ENCODE measurements at regions not wholly inside any gene's neighbourhood (a gene's known extent, or its start where the extent isn't known, plus 50 kb on each side); places are given as distances from the start of the nearest gene placed in this dataset.

GRCh38 chr5:34599471-34600117, 56.5 kb upstream of the RAI14 start:
- Histone ChIP-seq H3K9me3 (no peaks in the 10 kb centered on the region), H3K27me3 (no peaks in the 10 kb centered on the region), H3K27ac (no peak overlapping the region), H3K36me3 (no peaks in the 10 kb centered on the region), H3K4me1 (no peaks in the 10 kb centered on the region), H3K4me3 (no peak overlapping the region)
- DNase-seq, result no peak
- intact Hi-C loops (cut with DNase I), result no loop called here
- TF ChIP-seq, protein P1, sequence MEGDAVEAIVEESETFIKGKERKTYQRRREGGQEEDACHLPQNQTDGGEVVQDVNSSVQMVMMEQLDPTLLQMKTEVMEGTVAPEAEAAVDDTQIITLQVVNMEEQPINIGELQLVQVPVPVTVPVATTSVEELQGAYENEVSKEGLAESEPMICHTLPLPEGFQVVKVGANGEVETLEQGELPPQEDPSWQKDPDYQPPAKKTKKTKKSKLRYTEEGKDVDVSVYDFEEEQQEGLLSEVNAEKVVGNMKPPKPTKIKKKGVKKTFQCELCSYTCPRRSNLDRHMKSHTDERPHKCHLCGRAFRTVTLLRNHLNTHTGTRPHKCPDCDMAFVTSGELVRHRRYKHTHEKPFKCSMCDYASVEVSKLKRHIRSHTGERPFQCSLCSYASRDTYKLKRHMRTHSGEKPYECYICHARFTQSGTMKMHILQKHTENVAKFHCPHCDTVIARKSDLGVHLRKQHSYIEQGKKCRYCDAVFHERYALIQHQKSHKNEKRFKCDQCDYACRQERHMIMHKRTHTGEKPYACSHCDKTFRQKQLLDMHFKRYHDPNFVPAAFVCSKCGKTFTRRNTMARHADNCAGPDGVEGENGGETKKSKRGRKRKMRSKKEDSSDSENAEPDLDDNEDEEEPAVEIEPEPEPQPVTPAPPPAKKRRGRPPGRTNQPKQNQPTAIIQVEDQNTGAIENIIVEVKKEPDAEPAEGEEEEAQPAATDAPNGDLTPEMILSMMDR (IDR thresholded peaks at IDR 0.05), result no peak
- 86 to 88% methylated on average over 4 of the region's 4 CpGs for WGBS, 2 donors
- no peak for ATAC-seq
- FAIRE-seq, result no peak

DNA sequence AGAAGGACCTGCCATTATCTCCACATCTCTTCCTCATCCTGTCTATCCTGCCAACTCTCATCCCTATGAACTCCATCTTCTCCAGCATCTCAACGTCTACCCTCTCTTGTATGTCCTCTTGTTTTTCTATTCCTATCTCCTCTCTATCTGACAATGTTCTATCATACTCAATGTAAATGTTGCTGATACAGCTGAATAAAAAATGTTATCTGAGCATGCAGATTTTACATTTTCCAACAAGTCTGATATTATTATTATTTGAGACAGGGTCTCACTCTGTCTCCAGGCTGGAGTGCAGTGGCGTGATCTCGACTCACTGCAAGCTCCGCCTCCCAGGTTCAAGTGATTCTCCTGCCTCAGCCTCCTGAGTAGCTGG, 56.0 kb upstream of the RAI14 start:
- intact Hi-C loops (cut with DNase I), result no loop called here

DNA sequence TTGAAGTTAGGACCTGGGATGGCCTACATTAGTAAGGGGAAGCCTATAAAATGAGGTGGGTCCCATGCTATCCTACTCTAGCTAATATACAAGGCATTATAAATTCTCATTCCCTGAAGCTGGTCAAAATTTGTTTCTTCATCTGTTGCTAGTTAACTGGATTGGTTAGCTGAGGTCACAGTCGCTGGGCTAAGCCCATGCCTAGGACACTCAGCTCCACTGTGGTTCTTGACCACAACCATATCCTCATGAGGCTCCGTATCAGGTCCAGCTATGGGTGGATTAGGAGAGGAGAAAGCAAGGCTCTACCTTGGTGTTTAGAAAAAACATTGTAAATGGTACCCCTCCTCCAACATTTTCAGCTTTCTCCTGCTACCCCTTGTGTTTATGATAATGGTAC, 52.8 kb upstream of the RAI14 start:
- TF ChIP-seq, protein P1 (IDR thresholded peaks at IDR 0.05), result no peak
- intact Hi-C loops (cut with DNase I), result no loop called here
- no peaks in the 10 kb centered on the region for H3K27me3 ChIP-seq
- 86 to 92% methylated on average over 2 of the region's 2 CpGs for WGBS, 2 donors
- H3K36me3 ChIP-seq, result no peaks in the 10 kb centered on the region
- no peaks in the 10 kb centered on the region for H3K9me3 ChIP-seq
- DNase-seq (no peak), ATAC-seq (no peak), FAIRE-seq (no peak)
- no peak overlapping the region for H3K27ac ChIP-seq
- H3K4me1 ChIP-seq, result no peaks in the 10 kb centered on the region
- no peak overlapping the region for H3K4me3 ChIP-seq

More for the DNA sequence above, 56.0 kb upstream of the RAI14 start:
- no peak for DNase-seq
- no peaks in the 10 kb centered on the region for H3K4me1 ChIP-seq
- H3K9me3 ChIP-seq, result no peaks in the 10 kb centered on the region
- TF ChIP-seq, protein P1 (IDR thresholded peaks at IDR 0.05), result no peak
- FAIRE-seq, result no peak
- H3K27me3 ChIP-seq, result no peaks in the 10 kb centered on the region
- no peak for ATAC-seq
- no peak overlapping the region for H3K4me3 ChIP-seq
- no peak overlapping the region for H3K27ac ChIP-seq
- no peaks in the 10 kb centered on the region for H3K36me3 ChIP-seq
- 88 to 92% methylated on average over 4 of the region's 4 CpGs for WGBS, 2 donors

GRCh38 chr5:34604119-34604675, 51.9 kb upstream of the RAI14 start:
- no peaks in the 10 kb centered on the region for H3K27me3 ChIP-seq
- no peak overlapping the region for H3K27ac ChIP-seq
- WGBS, 2 donors, result 74 to 76% methylated on average over 1 of the region's 1 CpG
- TF ChIP-seq, protein P1 (IDR thresholded peaks at IDR 0.05), result no peak
- intact Hi-C loops (cut with DNase I), result no loop called here
- ATAC-seq (no peak), DNase-seq (no peak), FAIRE-seq (no peak)
- H3K9me3 ChIP-seq, result no peaks in the 10 kb centered on the region
- peaks cover 0 to 2% (median 0%) of the 10 kb centered on the region in 3 donors for H3K4me1 ChIP-seq
- no peaks in the 10 kb centered on the region for H3K36me3 ChIP-seq
- H3K4me3 ChIP-seq, result no peak overlapping the region

GRCh38 chr5:34606101-34606500, 50.0 kb upstream of the RAI14 start:
- ATAC-seq, result no peak
- Histone ChIP-seq H3K27me3 (no peaks in the 10 kb centered on the region), H3K4me1 (peaks cover 0 to 4% (median 0%) of the 10 kb centered on the region in 3 donors), H3K9me3 (no peaks in the 10 kb centered on the region), H3K27ac (no peak overlapping the region), H3K4me3 (no peak overlapping the region), H3K36me3 (no peaks in the 10 kb centered on the region)
- WGBS, 2 donors, result 63 to 64% methylated on average over 4 of the region's 4 CpGs
- TF ChIP-seq, protein P1 (IDR thresholded peaks at IDR 0.05), result no peak
- intact Hi-C loops (cut with DNase I), result no loop called here
- no peak for FAIRE-seq
- no peak for DNase-seq
